Nephron (organoid): ENCODE measurements at regions not wholly inside any gene's neighbourhood (a gene's known extent, or its start where the extent isn't known, plus 50 kb on each side); places are given as distances from the start of the nearest gene placed in this dataset.

ENCODE experiments used
- H3K27ac Mint-ChIP-seq, 3 experiments: 2 replicates each; pipeline ENCODE4 v1.8.0; 2020; ENCODE audit warnings: mixed read lengths in 3 of 3, mild to moderate bottlenecking in 2 of 3, moderate library complexity in 1 of 3
- H3K27me3 Mint-ChIP-seq: 2 replicates; pipeline ENCODE4 v1.8.0; 2021; ENCODE audit warnings: low read depth, mild to moderate bottlenecking, moderate library complexity, mixed read lengths
- H3K36me3 Mint-ChIP-seq: 2 replicates; pipeline ENCODE4 v1.8.0; 2020; ENCODE audit warnings: low read depth, mixed read lengths
- H3K4me1 Mint-ChIP-seq: 2 replicates; pipeline ENCODE4 v1.8.0; 2020; ENCODE audit warnings: mixed read lengths
- H3K4me3 Mint-ChIP-seq, 3 experiments: 2 replicates each; pipeline ENCODE4 v1.8.0; 2020; ENCODE audit warnings: mild to moderate bottlenecking in 3 of 3, mixed read lengths in 3 of 3, moderate library complexity in 2 of 3
- H3K9me3 Mint-ChIP-seq: 2 replicates; pipeline ENCODE4 v1.8.0; 2020; ENCODE audit warnings: mixed read lengths
- CTCF ChIP-seq, 3 experiments: fragments of 200-600 bp; sonication (generic); IDR thresholded peaks; one replicate each; pipeline ENCODE4 v1.5.0; 2021; ENCODE audit warnings: antibody characterized with exemption in 3 of 3; ENCODE audit not compliant: unreplicated experiment in 3 of 3

GRCh38 chr2:12051831-12052230 is 305.4 kb downstream of the LPIN1 start:
- Mint-ChIP-seq H3K27ac (no peak overlapping the region), H3K27me3 (peaks cover 18% of the 10 kb centered on the region), H3K9me3 (peaks cover 9% of the 10 kb centered on the region), H3K4me1 (no peaks in the 10 kb centered on the region), H3K4me3 (no peak overlapping the region), H3K36me3 (no peaks in the 10 kb centered on the region)
- no peak for TF ChIP-seq CTCF (IDR thresholded peaks at IDR 0.05; ENCODE audit: unreplicated experiment in 3 of 3)

GRCh38 chr2:12052796-12053195 is 306.4 kb downstream of the LPIN1 start:
- no peak for TF ChIP-seq CTCF (IDR thresholded peaks at IDR 0.05; ENCODE audit: unreplicated experiment in 3 of 3)

GRCh38 chr2:12054956-12055618 is 308.7 kb downstream of the LPIN1 start:
- Mint-ChIP-seq H3K27ac (no peak overlapping the region), H3K4me3 (no peak overlapping the region)
- TF ChIP-seq CTCF (IDR thresholded peaks at IDR 0.05; ENCODE audit: unreplicated experiment in 3 of 3): no peak

More at GRCh38 chr2:12052796-12053195, 306.4 kb downstream of the LPIN1 start:
- Mint-ChIP-seq H3K9me3 (peaks cover 9% of the 10 kb centered on the region), H3K4me3 (no peak overlapping the region), H3K27ac (no peak overlapping the region), H3K4me1 (no peaks in the 10 kb centered on the region), H3K36me3 (no peaks in the 10 kb centered on the region), H3K27me3 (peaks cover 15% of the 10 kb centered on the region)

GRCh38 chr2:12057436-12058166 is 311.2 kb downstream of the LPIN1 start:
- H3K27me3 Mint-ChIP-seq: peaks cover 17% of the 10 kb centered on the region
- peaks cover 11% of the 10 kb centered on the region for H3K9me3 Mint-ChIP-seq
- no peak for TF ChIP-seq CTCF (IDR thresholded peaks at IDR 0.05; ENCODE audit: unreplicated experiment in 3 of 3)
- H3K4me3 Mint-ChIP-seq: no peak overlapping the region
- H3K36me3 Mint-ChIP-seq: no peaks in the 10 kb centered on the region
- peaks cover 25% of the 10 kb centered on the region for H3K4me1 Mint-ChIP-seq
- no peak overlapping the region for H3K27ac Mint-ChIP-seq

More at GRCh38 chr2:12054956-12055618, 308.7 kb downstream of the LPIN1 start:
- Mint-ChIP-seq H3K36me3 (no peaks in the 10 kb centered on the region), H3K4me1 (peaks cover 9% of the 10 kb centered on the region), H3K9me3 (peaks cover 9% of the 10 kb centered on the region), H3K27me3 (peaks cover 15% of the 10 kb centered on the region)

- H3K4me3 Mint-ChIP-seq: no peak overlapping the region
- peak overlapping the region in 1 of 3 experiments; percentile 4 for H3K27ac Mint-ChIP-seq
- TF ChIP-seq CTCF (IDR thresholded peaks at IDR 0.05; ENCODE audit: unreplicated experiment in 3 of 3): no peak
- peaks cover 16% of the 10 kb centered on the region for H3K27me3 Mint-ChIP-seq
- H3K4me1 Mint-ChIP-seq: peaks cover 25% of the 10 kb centered on the region
- peaks cover 14% of the 10 kb centered on the region for H3K9me3 Mint-ChIP-seq
- H3K36me3 Mint-ChIP-seq: no peaks in the 10 kb centered on the region
These were observed 313.4 kb downstream of the LPIN1 start for GRCh38 chr2:12059616-12060441.
